ENCODE measurements at regions not wholly inside any gene's neighbourhood (a gene's known extent, or its start where the extent isn't known, plus 50 kb on each side); places are given as distances from the start of the nearest gene placed in this dataset.

DNA sequence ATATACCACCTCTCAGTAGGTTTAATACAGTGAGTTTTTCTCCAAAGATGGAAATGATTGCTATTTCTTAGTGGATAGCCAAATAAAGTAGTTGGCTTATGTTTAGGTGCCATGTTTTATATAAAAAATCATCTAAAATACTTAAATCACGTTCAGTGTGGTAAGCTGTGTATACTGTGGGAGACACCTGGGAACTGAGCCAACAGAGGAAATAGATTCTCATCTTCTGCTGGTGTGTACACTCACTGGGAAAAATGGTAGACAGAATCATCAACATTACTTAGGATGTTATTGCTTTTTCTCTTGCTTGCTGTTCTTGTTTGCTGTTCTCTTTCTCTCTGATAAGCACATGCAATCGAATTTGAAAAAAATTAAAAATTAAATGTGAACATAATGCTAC, 112.6 kb upstream of the MB21D2 start:
- TF ChIP-seq POLR2A (IDR thresholded peaks at IDR 0.05; ENCODE audit: extremely low read depth, insufficient read length), result no peak
- TF ChIP-seq, protein P1, sequence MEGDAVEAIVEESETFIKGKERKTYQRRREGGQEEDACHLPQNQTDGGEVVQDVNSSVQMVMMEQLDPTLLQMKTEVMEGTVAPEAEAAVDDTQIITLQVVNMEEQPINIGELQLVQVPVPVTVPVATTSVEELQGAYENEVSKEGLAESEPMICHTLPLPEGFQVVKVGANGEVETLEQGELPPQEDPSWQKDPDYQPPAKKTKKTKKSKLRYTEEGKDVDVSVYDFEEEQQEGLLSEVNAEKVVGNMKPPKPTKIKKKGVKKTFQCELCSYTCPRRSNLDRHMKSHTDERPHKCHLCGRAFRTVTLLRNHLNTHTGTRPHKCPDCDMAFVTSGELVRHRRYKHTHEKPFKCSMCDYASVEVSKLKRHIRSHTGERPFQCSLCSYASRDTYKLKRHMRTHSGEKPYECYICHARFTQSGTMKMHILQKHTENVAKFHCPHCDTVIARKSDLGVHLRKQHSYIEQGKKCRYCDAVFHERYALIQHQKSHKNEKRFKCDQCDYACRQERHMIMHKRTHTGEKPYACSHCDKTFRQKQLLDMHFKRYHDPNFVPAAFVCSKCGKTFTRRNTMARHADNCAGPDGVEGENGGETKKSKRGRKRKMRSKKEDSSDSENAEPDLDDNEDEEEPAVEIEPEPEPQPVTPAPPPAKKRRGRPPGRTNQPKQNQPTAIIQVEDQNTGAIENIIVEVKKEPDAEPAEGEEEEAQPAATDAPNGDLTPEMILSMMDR (IDR thresholded peaks at IDR 0.05; ENCODE audit: low read depth, low read length), result no peak
- TF ChIP-seq MYC (IDR thresholded peaks at IDR 0.05; ENCODE audit: low read depth, low read length), result no peak
- TF ChIP-seq, protein P2, sequence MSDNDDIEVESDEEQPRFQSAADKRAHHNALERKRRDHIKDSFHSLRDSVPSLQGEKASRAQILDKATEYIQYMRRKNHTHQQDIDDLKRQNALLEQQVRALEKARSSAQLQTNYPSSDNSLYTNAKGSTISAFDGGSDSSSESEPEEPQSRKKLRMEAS (IDR thresholded peaks at IDR 0.05; ENCODE audit: low read depth, low read length), result no peak
